HEK293 (cell line): ENCODE measurements at regions not wholly inside any gene's neighbourhood (a gene's known extent, or its start where the extent isn't known, plus 50 kb on each side); places are given as distances from the start of the nearest gene placed in this dataset.

ENCODE experiments used
- GLIS1 ChIP-seq: fragments of 450-650 bp; formaldehyde crosslinking; IDR thresholded peaks from 2 replicates; pipeline ENCODE4 v1.5.1; 2016; ENCODE audit warnings: missing biosample characterization, missing genetic modification characterization
- SALL2 ChIP-seq: fragments of 450-650 bp; formaldehyde crosslinking; IDR thresholded peaks from 2 replicates; pipeline ENCODE4 v1.5.0; 2017; ENCODE audit warnings: missing biosample characterization, mild to moderate bottlenecking, missing genetic modification characterization, borderline replicate concordance
- YY1 ChIP-seq: fragments of 450-650 bp; formaldehyde crosslinking; IDR thresholded peaks from 2 replicates; pipeline ENCODE4 v1.5.1; 2018; ENCODE audit warnings: missing biosample characterization, missing genetic modification characterization
- ZNF221 ChIP-seq: fragments of 450-650 bp; formaldehyde crosslinking; IDR thresholded peaks from 2 replicates; pipeline ENCODE4 v1.5.1; 2017; ENCODE audit warnings: missing biosample characterization, missing genetic modification characterization, borderline replicate concordance
- ZNF416 ChIP-seq: fragments of 450-650 bp; formaldehyde crosslinking; IDR thresholded peaks from 2 replicates; pipeline ENCODE4 v1.5.1; 2016; ENCODE audit warnings: missing biosample characterization, missing genetic modification characterization
- ZNF433 ChIP-seq: fragments of 450-650 bp; formaldehyde crosslinking; IDR thresholded peaks from 2 replicates; pipeline ENCODE4 v1.5.1; 2016; ENCODE audit warnings: missing biosample characterization, missing genetic modification characterization, low read depth
- ZNF501 ChIP-seq: fragments of 450-650 bp; formaldehyde crosslinking; IDR thresholded peaks from 2 replicates; pipeline ENCODE4 v1.5.1; 2016; ENCODE audit warnings: missing biosample characterization, missing genetic modification characterization
- ZNF514 ChIP-seq: fragments of 450-650 bp; formaldehyde crosslinking; IDR thresholded peaks from 2 replicates; pipeline ENCODE4 v1.5.1; 2016; ENCODE audit warnings: missing biosample characterization, missing genetic modification characterization
- ZNF561 ChIP-seq: fragments of 450-650 bp; IDR thresholded peaks from 2 replicates; pipeline ENCODE4 v1.5.1; 2018; ENCODE audit warnings: missing biosample characterization, missing genetic modification characterization, borderline replicate concordance
- ZNF776 ChIP-seq: fragments of 450-650 bp; formaldehyde crosslinking; IDR thresholded peaks from 2 replicates; pipeline ENCODE4 v1.5.0; 2017; ENCODE audit warnings: missing biosample characterization, missing genetic modification characterization, borderline replicate concordance
- TF ChIP-seq, protein P1 (sequence below): fragments of 450-650 bp; formaldehyde crosslinking; IDR thresholded peaks from 2 replicates; pipeline ENCODE4 v1.5.1; 2016; ENCODE audit warnings: missing biosample characterization, missing genetic modification characterization
- TF ChIP-seq, protein P2 (sequence below): fragments of 450-650 bp; formaldehyde crosslinking; IDR thresholded peaks from 2 replicates; pipeline ENCODE4 v1.5.1; 2016; ENCODE audit warnings: missing biosample characterization, missing genetic modification characterization

DNA sequence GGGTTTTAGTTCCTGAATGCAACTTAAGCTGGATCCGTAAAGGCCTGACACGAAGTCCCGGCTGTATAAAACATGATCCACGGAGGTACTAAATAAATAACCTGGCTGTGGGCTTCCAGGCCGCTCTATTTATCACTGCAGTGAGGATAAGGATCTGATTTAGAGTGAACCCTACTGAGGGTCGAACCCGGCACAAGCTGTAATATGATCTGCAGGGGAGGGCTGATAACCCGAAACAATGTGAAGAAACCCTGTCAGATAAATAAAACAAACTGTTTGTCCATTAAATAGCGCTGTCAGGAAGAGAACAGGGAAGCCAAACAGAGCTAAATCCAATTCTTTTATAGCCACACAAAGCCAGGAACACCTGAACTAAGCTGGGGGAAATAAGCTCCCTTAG lies 375.6 kb upstream of the SALL1 start:
- TF ChIP-seq, protein P1, sequence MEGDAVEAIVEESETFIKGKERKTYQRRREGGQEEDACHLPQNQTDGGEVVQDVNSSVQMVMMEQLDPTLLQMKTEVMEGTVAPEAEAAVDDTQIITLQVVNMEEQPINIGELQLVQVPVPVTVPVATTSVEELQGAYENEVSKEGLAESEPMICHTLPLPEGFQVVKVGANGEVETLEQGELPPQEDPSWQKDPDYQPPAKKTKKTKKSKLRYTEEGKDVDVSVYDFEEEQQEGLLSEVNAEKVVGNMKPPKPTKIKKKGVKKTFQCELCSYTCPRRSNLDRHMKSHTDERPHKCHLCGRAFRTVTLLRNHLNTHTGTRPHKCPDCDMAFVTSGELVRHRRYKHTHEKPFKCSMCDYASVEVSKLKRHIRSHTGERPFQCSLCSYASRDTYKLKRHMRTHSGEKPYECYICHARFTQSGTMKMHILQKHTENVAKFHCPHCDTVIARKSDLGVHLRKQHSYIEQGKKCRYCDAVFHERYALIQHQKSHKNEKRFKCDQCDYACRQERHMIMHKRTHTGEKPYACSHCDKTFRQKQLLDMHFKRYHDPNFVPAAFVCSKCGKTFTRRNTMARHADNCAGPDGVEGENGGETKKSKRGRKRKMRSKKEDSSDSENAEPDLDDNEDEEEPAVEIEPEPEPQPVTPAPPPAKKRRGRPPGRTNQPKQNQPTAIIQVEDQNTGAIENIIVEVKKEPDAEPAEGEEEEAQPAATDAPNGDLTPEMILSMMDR, result no peak
- TF ChIP-seq ZNF433 (tag by site-specific recombination) (no peak), ZNF501 (tag by site-specific recombination) (no peak), GLIS1 (tag by site-specific recombination) (no peak), SALL2 (tag by site-specific recombination) (no peak), YY1 (no peak), ZNF416 (no peak), ZNF561 (no peak), ZNF514 (no peak), ZNF776 (tag by site-specific recombination) (no peak), ZNF221 (tag by site-specific recombination) (no peak)
- TF ChIP-seq, protein P2, sequence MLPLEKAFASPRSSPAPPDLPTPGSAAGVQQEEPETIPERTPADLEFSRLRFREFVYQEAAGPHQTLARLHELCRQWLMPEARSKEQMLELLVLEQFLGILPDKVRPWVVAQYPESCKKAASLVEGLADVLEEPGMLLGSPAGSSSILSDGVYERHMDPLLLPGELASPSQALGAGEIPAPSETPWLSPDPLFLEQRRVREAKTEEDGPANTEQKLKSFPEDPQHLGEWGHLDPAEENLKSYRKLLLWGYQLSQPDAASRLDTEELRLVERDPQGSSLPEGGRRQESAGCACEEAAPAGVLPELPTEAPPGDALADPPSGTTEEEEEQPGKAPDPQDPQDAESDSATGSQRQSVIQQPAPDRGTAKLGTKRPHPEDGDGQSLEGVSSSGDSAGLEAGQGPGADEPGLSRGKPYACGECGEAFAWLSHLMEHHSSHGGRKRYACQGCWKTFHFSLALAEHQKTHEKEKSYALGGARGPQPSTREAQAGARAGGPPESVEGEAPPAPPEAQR, result no peak
